GM12874 (cell line): ENCODE measurements at regions not wholly inside any gene's neighbourhood (a gene's known extent, or its start where the extent isn't known, plus 50 kb on each side); places are given as distances from the start of the nearest gene placed in this dataset.

Source experiments
- TF ChIP-seq, protein P1 (sequence below): IDR thresholded peaks from 2 replicates; pipeline ENCODE4 v1.5.1; 2011; ENCODE audit warnings: low read depth, mild to moderate bottlenecking, control low read depth, low read length, moderate library complexity; ENCODE audit not compliant: insufficient read depth

DNA sequence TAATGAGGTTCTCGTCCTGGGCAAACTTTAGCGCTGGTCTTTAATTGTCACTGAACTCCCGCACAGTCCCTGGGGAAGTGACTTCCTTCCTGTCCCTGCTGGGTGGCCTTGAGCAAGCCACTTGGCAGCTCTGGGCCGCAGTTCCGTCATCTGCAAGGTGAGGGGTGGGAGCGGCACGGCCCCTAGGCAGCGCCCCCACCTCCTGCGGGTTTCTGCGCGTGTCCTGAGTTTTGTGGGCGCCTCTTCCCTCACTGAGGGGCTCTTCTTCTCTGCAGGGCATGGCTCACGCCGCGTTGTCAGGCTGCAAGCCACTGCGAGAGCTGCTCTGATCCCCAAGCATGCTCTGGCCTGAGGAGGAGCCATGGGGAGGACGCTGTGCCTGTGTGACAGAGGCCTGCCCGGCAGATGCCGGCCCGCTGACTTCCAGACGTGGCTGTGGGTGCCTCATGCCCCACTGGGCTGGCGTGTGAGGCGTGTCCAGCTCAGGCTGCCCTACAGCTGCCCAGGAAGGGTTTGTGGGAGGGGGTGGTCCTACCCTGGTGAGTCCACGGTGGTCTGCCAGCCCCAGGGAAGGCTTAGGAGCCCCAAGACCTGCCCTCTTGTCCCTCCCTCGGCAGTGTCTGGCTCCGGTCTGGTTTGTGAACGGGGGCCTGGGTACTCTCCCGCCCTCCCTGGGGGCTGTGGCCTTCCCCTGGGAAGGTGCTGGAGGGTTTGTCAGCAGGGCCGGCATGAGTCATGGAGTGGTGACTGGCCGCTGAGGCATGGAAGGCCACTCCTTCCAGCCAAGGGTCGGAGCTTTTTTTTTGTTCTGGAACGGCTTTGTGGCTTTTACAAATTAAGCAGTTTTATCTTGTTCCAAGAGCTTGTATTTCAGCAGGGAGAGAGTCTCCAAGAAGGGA lies 182.0 kb downstream of the SEC14L1 start:
- TF ChIP-seq, protein P1, sequence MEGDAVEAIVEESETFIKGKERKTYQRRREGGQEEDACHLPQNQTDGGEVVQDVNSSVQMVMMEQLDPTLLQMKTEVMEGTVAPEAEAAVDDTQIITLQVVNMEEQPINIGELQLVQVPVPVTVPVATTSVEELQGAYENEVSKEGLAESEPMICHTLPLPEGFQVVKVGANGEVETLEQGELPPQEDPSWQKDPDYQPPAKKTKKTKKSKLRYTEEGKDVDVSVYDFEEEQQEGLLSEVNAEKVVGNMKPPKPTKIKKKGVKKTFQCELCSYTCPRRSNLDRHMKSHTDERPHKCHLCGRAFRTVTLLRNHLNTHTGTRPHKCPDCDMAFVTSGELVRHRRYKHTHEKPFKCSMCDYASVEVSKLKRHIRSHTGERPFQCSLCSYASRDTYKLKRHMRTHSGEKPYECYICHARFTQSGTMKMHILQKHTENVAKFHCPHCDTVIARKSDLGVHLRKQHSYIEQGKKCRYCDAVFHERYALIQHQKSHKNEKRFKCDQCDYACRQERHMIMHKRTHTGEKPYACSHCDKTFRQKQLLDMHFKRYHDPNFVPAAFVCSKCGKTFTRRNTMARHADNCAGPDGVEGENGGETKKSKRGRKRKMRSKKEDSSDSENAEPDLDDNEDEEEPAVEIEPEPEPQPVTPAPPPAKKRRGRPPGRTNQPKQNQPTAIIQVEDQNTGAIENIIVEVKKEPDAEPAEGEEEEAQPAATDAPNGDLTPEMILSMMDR, result no peak

DNA sequence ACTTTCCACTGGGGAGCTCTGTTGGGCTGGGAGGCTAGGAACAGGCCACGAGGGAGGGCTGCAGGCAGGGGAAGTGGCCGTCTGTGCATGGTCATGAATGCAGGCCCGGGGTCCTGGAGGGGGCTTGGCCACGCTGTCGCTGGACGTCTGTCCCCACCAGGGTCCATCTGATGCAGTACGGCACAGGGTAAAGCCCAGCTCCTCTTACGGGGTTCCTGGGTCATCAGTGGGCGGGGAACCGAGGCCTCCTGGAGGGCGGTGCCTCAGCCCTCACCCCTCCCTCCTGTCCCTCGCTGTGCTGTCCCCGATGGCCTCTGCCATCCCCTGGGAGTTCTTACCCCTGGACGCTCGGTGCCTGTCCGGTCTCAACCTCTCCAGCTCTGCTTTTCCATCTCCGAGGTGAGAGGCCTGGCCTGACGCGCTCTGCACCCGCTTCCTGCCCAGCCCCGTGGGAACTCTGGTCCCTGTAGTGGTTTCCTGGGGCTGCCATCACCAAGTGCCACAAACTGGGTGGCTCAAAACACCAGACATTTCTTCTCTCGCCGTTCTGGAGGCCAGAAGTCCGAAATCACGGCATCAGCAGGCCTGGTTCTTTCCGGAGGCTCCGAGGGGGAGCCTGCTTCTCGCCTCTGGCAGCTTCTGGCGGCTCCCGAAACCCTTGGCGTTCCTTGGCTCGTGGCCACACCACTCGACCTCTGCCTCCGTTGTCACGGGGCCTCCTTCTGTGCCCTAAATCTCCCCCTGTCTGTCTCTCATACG lies 182.8 kb downstream of the SEC14L1 start:
- TF ChIP-seq, protein P1, result no peak

DNA sequence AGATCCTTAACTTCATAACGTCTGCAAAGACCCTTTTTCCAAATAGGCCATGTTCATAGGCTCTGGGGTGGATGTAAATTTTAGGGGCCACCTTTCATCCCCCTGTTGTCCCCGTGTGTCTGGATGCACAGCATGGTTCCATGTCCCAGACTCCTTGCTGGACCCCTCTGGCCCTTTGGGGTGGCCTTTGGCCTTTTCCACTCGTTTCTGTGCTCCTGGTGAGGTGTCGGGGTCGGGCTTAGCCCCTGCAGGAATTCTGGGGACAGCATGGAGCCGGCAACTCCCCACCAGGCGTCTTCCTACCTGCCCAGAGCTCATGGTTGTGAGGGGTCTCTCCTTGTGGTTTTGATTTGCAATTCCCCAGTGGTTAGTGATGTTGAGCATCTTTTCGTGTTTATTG lies 183.5 kb downstream of the SEC14L1 start:
- TF ChIP-seq, protein P1, result no peak

DNA sequence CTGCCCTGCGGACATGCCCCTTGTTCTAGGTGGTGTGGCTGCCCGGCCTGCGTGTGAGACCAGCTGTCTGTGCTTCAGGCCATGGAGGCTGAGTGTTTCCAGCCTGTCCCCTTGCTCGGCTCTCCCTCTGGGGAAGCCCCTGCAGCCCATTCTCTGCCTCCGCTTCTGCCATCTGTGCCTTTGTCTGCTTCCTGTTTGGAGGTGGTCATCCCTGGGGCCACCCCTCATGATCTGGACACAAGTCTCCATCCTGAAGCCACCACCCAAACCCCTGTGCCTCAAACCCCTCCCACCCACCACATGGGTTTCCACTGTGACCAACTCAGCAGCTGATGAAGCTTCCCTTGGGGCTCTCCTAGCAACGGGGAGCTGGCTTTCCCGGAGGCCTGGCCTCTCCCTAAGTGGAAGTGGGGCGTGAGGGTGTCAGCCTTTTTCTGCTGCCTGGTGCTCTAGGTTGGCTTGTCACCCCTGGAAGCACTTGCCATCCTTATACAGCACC lies 184.9 kb downstream of the SEC14L1 start:
- TF ChIP-seq, protein P1, result no peak

DNA sequence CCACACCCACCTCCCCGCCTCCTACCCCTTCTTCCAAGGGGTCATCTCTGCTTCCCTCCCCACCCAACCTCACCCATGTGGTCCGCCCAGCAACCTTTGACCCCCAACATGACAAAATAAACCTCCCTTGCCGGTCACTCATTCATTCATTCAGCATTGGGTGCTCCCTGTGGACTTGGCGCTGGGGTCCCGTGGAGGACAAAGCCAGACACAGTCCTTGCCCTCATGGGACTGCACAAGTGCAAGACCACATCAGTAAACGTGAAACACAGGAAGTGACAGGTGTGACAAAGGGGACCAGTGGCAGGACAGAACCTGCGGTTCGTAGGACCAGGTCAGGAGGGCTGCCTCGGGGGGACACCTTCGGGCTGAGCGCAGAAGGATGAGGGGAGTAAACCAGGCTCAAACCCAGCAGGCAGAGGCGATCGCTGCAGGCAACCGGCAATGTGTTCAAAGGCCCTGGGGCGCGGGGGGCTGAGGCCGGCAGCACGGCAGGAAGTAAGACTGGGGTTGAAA lies 185.4 kb downstream of the SEC14L1 start:
- TF ChIP-seq, protein P1, result no peak

DNA sequence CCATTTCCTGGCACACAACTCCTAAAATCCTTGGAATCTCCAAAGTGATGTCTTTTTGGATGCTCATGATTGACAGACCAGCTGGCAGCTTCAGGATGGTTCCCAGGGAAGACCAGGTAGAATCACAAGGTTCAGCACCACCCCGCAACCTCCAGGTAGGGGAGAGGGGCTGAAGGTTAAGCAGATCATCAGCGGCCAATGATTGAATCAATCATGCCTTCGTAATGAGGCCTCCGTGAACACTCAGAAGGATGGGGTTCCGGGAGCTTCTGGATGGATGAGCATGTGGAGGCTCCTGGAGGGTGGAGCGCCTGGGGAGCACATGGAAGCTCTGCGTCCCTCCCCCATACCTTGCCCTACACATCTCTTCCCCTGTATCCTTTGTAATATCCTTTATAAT lies 185.9 kb downstream of the SEC14L1 start:
- TF ChIP-seq, protein P1, result no peak

DNA sequence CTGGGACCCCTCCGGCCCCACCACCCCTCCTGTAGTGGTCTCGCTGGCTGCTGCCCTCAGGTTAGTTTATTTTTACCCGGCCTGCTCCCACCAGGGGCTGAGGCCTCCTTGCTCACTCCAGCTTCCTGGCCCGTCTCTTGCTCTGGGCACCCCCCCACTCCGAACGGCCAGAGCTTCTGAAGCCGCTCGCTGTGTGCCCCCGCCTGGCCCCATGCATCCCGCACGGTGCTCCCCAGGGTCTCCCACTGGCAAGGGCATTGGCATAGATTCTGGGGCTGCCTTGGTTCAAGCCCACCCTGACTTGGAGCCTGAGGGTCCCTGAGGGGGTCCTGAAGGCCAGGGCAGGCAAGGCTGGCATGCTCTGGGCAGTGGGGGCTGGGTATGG lies 186.4 kb downstream of the SEC14L1 start:
- TF ChIP-seq, protein P1, result no peak
